HG03575 (cell line): ENCODE measurements at regions not wholly inside any gene's neighbourhood (a gene's known extent, or its start where the extent isn't known, plus 50 kb on each side); places are given as distances from the start of the nearest gene placed in this dataset.

Experiments used
- ATAC-seq: cut with Tn5 transposase; IDR thresholded peaks from one replicate; pipeline ENCODE4 v1.9.1; 2021; ENCODE audit not compliant: unreplicated experiment, insufficient number of reproducible peaks, low FRiP score; ENCODE audit errors: extremely low read depth

DNA sequence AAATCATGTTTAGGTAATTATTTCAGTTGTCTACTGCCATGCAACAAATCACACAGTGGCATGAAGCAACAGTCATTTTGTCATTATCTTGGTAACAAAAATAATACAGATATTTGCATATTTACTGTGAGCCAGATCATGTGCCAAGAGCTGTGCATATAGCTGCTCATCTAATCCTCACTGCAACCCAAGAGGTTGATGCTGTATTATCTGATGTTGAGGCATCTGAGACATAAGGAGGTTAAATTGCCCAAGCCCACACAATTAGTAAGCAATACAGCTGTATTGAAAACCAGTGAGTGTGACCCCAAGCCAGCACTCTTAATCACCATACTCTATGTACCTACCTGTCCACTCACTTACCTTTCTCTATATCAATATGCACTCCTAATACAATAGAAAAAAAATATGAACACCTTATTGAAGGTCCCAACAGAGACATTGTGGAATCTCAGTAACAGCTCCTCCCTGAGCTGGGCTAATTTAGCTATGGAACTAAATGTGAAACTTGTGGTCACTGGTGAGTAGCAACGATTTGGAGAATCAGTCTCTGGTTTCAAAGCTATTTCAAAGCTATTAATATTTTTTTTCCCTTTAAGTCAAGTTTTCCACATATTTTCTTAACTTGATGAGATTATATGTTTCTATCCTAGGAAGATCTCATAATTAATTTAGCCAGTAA is 185.2 kb downstream of the KLF12 start:
- ATAC-seq: no peak

DNA sequence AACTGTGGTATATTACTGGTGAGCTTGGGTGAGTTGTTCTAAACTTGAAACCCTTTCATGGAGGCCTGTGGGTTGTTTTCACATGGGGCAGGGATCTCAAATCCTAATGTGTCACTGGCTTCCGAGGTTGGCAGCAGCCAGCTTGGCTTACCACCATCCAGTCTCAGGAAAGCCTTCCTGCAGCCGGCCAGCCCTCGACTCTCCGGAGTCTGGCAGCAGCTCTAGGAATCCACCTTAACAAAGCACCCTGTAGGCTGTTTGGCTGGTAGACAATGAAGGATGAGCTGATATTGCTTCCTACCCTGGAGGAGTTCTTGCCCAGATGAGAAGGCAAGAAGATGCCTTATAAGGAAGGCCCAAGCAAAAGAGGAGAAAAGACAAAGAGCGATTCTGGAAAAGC is 188.3 kb downstream of the KLF12 start:
- no peak for ATAC-seq

DNA sequence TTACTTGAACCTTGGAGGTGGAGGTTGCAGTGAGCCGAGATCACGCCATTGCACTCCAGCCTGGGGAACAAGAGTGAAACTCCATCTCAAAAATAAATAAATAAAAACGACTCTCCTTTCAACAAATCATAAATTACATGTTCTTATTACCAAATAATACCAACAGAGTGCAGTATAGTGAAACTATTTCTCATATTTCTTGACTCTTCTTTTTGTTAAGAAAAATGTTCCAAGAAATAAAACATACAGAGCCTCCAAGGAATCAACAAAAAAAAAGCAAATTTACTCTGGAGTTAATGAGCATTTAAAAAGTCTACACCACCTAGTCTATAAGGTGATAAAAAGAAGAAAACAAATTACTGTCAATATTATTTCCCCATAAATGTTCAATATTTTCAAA is 188.8 kb downstream of the KLF12 start:
- no peak for ATAC-seq

DNA sequence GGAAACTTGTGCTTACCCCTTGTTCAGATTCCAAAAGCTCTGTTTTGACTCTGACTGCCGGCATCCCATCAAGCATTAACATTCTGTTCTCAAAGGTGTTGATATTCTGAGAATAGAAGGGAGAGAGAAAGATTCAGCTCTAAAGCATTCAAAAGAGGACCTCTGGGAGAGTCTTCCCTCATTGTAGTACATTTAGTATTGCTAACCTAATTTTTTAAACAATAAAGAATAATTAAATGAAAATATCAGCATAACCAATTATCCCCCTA is 190.3 kb downstream of the KLF12 start:
- ATAC-seq: no peak

DNA sequence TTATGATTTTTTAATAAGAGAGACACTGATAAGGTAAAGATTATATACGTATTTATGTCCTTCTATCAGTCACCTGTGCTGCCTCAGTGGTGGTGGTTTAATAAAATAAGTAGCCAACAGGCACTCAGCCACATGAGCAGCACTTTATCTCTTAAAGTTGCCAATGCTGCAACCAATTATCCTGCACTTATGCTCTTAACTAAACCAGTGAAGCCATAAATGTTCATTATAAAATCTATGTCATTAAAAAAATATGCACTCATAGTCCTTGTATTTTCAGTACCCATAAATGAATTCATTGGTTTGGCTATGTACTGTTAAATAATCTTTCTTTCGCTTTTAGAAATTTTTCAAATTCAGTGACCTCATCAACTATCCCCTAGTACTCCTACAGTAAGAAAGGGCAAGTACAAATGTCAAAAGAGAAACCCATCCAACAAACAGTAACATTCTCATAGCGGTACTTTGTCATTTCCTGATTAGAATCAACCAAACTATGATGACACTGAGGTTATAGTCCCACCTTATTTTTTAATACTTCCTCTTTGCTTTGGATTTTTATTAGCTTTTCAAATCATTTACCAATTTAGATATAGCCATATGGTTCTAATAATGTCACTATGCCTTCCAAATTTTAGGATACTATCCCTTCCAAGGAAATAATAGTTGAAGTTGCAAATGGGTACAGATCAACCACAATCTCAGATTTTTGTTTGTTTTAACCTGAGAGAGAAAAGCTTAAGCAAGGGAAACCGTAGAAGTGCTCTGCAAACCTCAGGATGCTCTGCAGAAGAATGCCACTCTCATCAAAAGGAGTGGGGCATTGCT is 190.9 kb downstream of the KLF12 start:
- ATAC-seq: peak; percentile 94

DNA sequence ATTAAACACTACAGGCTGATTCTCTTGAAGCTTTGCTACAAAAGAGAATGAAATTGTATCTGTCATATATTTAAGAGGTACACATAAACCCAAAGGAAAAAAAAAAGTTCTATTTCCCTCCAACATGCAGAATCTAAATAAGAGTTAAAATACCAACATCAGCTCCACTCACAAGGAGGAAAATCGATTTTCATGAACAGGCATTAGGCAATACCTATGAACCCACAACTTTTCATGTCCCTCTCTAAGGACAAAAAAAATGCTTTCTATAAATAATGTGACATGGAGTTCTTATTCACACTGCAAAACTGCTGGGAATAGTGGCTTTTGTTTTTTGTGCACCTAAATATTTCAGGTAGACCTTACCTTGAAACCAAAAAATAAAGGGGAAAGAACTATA is 192.5 kb downstream of the KLF12 start:
- no peak for ATAC-seq

DNA sequence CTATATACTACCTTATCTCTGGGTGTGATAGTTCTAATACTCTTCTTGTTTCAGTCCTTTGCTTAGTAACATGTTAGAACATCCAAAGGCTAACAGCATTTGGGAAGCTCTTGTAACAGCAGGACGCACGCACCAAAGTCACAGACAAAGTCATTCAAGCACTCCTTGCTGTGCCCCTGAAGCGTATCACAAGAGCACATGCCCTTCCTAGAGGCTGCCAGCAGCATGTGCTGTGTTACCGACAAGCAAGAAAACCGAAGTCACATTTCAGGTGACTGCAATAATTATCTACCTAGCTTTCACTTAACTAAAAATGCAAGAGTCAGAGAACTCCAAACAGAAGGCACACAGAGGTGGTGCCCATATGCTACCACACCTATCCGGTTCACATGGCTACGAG is 194.1 kb downstream of the KLF12 start:
- no peak for ATAC-seq

DNA sequence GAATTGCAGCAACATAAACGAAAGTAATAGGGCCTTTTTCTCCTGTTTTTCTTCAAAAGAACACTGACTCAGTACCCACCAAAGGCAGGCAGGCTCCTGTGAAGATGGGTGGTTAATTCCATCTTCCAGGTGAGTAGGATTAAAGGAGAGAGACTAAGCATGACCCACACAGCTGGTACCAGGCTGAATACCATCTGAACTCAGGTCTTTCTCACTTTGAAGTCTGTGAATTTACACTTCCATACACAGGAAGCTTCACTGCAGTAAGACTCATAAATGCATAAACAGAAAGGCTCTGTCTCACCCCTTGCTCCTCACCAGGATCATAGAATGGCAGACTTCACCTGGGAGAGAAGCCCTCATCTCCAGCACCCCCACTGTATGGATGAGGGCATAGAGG is 194.6 kb downstream of the KLF12 start:
- ATAC-seq: no peak

DNA sequence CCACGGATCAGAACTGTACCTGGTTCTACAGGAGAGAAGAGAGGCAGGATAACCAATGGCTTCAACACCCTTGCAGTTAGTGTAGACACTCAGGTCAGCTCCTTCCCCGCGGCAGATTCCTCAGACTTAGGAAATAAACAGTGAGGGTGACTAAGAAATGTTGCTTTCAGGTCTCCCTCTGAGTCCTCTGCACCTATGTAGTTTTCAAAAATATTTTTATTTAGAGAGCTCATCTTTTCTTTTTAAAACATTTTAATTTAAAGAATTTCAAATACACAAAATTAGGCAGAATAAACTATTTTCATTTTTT is 195.2 kb downstream of the KLF12 start:
- no peak for ATAC-seq

DNA sequence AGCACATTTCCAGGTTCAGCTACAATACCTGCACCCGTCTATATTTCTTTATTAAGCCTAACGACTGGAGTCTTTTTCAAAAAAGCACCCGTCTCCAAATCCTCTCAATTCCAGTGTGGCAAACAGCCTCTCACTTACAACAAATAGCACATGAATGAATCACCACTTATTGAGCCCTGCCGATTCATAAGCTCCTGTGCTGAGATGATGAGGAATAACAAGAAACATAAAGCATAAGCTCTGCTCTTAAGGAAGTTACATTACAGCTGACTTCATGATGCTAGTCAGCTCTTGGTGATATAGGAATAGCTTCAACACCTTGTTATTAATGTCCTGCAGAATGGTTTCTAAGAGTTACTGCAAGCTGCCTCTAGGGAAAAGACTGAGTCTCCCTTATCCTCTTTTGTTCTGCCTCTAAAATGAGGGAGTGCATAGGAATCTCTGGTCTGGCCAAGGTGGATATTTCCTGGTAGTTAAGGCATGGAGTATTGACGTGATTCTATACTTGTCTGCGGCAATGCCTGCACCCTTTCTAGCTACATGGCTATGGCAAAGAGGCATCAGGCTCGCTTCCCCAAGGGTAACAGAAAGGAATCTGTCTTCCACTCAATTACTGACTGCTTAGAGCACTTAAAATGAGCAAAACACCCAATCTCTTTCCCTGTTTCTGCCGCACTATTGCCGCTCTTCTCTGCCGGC is 195.7 kb downstream of the KLF12 start:
- ATAC-seq: no peak

DNA sequence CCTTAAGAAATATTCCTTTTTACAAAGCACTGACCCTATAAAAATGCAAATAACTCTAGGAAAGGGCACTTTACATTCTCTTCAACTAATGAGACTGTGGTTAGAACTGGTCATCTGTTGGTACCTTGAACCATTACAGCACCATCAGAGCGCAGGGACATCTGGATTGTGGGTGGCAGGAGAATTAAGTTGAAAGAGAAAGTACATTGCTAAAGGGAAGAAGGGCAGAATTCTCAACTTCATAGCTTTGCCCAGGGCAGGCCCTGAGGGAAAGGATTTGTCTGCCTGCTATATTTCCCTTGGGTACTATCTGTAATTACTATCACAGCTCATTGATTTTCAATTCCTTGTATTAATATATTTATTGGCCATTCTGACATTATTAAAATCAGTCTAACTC is 196.8 kb downstream of the KLF12 start:
- ATAC-seq: no peak

DNA sequence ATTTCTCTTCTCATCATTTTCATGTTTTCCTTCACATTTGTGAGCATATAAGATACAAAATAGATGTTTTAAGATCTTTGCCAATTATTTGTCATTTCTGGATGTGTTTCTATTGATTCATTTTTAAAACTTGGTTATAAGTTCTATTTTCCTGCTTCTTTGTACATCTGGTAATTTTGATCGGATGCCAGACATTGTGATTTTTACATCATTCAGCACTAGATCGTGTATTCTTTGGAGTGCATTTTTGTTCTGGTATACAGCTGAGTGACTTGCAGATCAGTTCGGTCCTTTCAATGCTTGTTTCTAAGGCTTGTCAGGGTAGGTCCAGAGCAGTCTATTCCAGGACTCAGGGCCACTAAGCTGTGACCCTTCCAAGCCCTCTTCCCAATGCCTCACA is 198.2 kb downstream of the KLF12 start:
- ATAC-seq: no peak

DNA sequence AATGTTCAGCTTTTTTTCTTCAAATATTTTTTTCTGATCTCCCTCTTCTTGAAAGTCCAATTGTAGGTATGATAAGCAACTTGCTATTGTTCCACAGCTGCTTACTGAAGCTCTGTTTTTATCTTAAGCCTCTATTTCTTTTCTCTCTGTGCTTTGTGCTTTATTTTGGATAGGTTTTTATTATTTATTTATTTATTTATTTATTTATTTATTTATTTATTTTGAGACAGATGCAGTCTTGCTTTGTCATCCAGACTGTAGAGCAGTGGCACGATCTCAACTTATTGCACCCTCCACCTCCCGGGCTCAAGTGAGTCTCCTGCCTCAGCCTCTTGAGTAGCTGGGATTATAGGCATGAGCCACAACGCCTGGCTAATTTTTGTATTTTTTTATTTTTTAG is 199.4 kb downstream of the KLF12 start:
- no peak for ATAC-seq

DNA sequence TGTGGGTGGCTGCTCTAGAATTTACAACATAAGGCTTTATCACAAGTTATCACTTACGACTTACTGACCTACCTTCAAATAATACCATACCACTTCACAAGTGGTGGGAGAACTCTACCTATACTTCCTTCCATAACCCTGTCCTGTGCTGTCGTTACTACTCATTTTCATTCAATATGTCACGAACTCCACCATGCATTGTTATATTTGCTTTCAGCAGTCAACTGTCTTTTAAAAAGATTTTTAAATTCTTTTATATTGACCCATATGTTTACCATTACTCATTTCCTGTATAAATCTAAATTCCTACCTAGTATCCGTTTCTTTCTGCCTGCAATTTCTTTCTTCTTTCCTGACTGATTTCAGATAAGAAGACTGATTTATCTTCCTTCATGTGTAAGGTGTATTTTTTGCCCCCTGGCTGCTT is 200.0 kb downstream of the KLF12 start:
- ATAC-seq: no peak

DNA sequence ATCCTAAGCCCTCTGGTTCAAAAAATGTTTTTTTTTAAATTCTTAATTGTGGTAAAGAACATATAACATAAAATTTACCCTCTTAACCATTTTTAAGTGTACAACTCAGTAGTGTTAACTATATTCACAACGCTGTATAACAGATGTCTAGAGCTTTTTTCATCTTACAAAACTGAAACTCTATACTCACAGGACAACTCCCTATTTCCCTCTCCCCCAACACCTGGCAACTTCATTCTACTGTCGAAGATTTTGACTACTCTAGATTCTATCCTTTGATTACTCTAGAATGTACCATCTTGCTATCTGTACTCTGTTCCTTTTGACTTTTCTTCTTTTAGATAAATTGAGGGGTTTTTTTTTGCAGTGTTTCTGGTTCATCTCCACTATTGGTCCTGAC is 200.4 kb downstream of the KLF12 start:
- ATAC-seq: no peak

DNA sequence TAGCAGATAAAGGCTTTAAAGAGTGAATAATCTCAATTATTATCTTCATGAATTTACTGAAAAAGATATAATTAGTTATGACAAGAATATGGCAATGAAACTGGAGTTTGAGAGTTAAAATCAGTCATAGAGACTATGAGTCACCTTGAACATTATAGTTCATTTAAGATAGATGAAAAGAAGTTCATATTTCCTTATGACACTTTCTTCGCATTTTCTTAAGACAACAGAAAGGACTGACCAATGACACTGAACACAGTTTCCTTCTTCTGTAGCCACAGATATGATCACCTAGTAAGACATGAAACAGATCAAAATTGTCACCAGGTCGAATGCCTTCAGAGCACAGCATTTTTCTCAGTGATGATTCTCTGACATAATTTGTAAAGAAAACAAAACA is 202.1 kb downstream of the KLF12 start:
- ATAC-seq: no peak

DNA sequence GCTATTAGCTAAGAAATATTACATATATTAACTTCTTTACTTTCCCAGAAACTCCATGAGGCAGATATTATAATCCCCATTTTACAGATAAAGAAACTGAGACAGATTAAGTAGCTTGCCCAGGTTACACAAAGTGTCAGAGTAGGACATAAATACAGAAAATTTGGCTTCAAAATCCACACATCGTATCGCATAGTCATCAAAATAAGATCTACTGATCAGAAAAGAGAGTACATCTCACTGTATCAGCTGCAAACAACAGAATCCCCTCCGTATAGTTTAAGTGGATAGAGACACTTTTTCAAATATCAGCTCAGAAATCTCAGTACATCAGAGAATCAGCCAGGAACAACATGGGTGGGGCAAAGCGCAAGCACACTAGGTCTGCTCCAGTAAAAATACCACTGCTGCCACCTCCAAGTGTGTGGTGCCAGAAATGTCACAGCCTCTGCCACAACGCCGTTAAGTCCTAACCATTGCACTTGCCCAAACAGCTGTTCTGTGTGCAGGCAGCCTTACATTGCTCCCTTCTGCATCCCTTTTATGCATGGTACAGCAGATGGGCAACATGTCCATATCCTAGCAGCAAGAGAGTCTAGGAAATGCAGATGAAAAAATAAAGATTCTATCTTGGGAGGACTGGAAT is 204.8 kb downstream of the KLF12 start:
- no peak for ATAC-seq

DNA sequence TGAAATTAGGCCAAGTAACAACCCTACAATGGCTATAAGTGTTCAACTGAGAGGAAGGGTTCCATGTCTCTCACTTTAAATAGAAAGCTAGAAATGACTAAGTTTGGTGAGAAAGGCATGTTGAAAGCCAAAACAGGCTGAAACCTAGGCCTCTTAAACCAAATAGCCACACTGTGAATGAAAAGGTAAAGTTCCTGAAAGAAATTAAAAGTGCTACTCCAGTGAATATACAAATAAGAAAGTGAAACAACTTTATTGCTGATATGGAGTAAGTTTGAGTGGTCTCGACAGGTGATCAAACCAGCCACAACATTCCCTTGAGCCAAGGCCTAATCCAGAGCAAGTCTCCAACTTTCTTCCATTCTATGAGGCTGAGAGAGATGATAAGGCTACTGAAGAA is 209.6 kb downstream of the KLF12 start:
- peak; percentile 96 for ATAC-seq

DNA sequence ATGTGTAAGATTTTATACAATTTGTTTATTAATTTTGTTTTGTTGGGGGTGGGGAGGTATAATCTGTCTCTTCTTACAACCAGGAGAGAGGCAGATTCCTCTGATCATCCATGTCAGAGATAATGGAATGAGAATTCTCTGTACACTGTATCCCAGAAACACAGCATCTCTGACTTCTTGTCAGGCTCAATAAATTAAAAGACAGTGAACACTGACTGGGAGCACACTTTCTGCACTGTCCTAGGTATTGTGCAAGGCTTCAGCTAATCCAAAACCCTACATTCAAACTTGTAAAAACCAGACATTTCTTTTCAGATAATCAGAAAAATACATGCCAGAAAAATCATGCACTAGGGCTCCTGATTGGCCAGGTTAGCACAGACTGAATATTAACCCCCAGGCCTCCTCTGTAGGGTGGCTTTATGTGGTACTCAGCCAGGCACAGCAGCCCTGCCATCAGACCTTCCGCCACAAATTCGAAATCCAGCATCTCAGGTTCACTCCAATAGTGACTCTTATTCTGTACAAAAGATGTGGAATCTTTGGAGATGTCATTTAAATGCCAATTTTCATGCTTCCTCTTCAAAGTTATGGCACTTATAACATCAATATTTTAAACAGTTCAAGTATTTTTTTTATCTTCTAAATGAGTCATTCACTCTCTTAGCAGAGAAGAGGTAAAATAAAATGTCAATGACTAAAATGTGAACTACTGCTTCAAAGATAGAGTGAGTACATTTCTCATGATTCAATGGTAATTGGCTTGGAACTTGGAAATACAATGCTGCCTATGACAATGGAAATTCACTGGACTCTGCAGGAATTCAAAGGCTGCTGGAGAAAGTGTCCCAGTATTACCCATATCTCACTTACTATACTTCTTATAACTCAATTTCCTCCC is 211.5 kb downstream of the KLF12 start:
- ATAC-seq: no peak
